GM18511 (cell line): ENCODE measurements at regions not wholly inside any gene's neighbourhood (a gene's known extent, or its start where the extent isn't known, plus 50 kb on each side); places are given as distances from the start of the nearest gene placed in this dataset.
A peak's percentile ranks its signal among the peaks of the same experiment; 100 is the strongest.

Experiments used
- ATAC-seq: cut with Tn5 transposase; IDR thresholded peaks from one replicate; pipeline ENCODE4 v1.9.1; 2021; ENCODE audit warnings: mild to moderate bottlenecking, moderate library complexity; ENCODE audit not compliant: unreplicated experiment

- no peak for ATAC-seq
Measured at GRCh38 chr2:151087377-151087776, 174.3 kb downstream of the RBM43 start.

GRCh38 chr2:151085181-151085611 lies 176.5 kb downstream of the RBM43 start:
- ATAC-seq: no peak

GRCh38 chr2:151083856-151084795 lies 177.5 kb downstream of the RBM43 start:
- ATAC-seq: no peak

DNA sequence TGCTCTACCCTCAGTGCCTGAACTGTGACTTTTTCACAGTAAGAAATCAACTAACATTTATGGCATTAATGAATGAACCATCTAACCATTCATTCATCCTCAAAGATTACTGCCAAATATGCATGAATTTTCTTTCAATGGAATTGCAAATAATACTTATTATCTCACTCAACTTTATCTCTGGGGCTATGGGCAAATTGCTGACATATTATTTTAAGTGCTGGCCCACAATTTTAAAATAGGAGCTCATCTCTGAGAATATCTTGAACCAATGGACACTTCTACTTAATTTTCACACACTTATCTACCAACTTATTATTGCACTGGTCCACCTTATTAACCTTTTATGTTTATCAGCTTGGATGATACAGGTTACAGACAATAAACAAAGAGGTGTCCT lies 182.8 kb downstream of the RBM43 start:
- no peak for ATAC-seq

DNA sequence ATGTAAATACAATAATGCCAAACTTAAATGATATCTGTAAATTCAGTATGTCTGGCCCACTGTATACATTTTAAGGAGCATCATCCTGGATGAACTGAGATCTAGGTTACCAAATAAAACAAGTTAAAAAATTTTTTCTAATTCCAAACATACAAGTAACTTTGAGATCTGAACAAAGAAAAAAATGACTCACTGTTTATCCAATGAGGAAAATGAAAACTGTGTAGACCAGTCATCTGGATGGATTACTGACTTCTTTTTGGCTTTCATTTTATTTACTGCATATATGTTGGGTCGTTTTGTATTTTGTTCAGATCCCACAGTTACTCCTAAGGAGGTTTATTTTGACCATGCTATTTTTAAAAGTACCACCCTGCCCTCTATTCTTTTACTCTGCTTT lies 189.8 kb downstream of the RBM43 start:
- ATAC-seq: no peak

- no peak for ATAC-seq
Measured at GRCh38 chr2:151071382-151071781, 190.3 kb downstream of the RBM43 start.

DNA sequence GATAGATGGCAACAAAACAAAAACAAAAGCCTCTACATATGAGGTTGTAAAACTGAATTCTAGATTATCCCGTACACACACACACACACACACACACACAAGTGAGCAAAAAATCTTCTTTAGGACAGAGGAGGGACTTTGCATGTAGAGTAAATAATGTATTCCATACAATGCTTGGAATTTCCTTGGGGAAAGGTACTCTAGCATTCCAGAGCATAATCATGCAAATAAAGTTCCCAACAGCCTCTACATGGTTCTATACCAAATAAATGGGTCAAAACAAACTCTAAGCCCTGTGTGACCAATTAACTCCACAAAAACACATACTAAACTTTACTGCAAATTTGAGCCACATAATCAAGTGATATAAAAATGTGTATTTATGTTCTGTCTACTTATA lies 191.4 kb downstream of the RBM43 start:
- no peak for ATAC-seq

DNA sequence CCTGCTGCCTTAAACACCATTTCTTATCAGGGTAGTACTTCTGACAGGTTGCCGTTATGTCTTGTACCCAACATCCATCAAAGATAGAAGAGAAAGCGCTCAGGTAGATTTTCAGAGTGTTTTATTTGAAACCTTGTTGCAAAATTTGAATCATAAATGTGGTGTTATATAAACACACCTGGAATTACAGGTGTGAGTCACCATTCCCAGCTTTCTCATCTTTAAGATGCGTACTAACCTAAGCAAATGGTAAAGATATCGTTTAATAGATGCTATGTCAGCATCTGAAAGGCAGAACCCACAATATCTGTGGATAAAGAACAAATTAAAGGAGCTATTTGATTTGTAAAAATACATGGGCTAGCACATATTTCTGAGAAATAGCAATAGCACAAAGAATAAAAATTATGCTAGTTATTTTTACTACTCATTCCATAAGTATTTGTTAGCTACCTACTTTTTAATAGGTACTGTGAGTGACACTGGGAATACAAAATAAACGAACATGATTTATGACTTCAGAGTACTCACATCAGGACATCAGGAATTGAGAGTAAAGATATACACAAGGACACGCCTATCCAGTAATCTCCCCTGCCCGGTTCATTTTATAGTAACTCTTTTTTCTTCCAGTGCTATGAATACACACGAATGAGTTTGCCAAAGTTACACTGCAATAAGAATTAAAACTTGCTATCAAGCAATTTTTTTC lies 193.8 kb downstream of the RBM43 start:
- ATAC-seq: no peak

DNA sequence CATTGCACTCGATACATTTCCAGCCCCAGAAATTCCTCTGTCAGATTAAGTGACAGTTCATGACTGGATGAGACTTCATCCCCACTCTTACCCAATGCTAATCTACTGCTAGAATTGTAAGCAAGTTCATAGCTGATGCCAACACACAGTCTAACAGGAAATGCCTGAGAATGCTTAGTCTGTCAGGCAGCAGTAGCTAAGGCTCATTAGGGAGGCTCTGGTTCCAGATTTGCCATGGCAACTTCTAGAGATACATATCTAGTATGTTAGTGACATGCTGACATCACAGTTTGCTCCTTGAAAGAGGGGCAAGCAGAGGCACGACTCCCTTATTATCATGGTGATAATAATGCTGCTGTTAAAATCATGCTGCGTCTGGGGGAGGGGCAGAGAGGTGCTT lies 198.4 kb downstream of the RBM43 start:
- ATAC-seq: no peak

GRCh38 chr2:151060287-151060686 lies 201.4 kb downstream of the RBM43 start:
- no peak for ATAC-seq

GRCh38 chr2:151056870-151057269 lies 204.8 kb downstream of the RBM43 start:
- no peak for ATAC-seq

GRCh38 chr2:151053661-151053990 lies 208.0 kb downstream of the RBM43 start:
- no peak for ATAC-seq

DNA sequence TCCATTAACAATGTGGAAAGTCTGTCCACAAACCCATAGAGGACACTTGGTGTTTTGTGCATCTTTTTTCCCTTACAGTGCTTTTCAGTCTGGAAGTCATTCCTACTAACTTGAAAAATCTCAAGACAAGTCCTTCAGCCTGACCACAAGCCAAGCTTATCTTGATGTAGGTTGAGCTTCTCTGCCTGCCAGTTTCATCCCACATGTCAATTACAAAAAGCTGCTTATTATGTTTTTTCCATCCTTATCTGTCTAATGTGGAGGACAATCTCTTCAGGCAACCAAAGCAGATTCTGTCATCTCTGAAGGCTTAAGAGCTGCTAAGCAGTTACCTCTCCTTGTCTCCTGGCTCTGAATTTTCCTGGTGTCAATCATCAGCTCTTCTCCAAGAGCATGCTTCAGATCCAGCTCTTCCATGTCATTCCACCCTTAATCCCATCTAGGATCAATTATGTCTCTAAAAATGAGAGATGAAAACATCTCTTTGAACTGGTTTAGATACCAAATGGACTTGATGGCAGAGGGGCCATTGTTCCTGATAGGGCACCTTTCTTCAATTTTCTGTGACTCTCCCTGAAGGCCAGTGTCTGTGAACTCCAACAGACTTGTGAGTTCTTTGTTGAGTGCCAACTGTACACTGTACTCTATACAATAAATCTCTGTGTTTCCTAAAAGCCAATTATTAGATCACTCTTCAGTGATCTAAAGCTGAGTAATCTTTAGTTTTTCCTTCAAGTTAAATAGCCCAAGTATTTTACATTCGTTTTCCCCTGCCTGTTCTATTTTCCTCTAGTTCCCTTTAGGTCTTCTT lies 208.6 kb downstream of the RBM43 start:
- ATAC-seq: no peak

- ATAC-seq: peak; percentile 92
Measured at GRCh38 chr2:151051574-151052220, 210.0 kb downstream of the RBM43 start.

DNA sequence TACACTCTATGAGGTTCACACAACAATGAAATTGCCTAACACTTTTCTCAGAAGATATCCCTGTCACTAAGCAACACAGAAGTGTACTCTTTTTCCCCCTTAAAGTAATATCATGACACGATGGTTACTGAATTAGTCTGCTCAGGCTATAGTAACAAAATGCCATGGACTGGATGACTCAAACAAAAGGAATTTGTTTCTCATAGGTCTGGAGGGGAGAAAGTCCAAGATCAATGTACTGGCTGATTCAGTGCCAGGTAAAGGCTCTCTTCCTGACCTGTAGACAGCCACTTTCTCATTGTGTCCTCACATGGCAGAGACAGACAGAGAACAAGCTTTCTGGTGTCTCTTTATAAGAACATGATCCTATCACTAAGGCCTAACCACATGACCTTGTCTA lies 211.9 kb downstream of the RBM43 start:
- no peak for ATAC-seq

DNA sequence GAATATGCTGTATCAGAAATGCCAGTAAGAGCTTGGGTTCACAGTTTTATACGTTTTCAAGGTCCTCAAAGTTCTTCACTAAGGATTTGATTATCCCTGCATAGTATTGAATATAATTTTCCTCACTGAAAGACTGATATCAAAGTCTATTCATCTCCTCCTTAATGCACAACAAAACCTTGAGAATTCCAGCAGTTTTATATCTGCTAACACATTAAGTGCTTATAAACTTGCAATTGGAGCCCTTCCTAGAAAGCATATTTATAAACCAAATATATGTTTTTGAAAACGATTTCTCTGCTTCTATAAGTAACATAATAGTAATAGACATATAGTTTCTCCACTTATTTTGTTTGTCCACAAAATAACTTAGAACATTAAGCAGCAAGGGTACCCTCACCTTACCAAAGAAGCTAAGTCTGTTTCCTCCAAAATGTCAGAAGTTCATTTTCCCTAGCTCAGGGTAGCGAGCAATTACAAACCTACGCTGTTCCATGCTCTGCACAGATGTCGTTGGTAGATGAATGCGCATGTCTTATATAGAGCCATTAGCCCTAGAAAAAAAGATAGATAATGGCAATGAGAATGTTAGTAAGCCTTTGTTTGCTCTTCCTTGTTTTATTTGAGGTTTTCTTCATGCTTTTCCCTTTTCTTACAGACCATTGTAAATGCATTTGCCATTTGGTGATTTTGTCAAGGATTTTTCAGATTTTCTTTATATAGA lies 213.2 kb downstream of the RBM43 start:
- no peak for ATAC-seq

- no peak for ATAC-seq
Measured at GRCh38 chr2:151043484-151043883, 218.2 kb downstream of the RBM43 start.

DNA sequence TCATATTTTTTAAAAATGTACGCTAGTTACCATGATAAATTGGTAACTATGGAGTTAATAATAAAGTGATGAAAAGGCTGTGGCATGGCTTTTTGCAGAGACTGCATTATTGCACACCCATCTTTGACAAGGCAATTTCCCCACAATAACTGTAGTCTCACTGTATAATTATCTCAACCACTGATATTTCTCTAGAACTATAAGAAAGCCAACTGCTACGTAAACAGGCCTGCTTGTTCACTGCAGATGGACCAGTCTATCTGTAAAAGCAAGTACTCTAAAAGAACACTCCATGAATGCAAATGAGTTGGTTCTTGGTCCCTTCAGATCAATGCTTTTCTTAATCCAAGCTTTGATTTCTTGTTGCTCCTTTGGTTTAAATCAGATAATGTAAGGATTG lies 218.7 kb downstream of the RBM43 start:
- no peak for ATAC-seq

DNA sequence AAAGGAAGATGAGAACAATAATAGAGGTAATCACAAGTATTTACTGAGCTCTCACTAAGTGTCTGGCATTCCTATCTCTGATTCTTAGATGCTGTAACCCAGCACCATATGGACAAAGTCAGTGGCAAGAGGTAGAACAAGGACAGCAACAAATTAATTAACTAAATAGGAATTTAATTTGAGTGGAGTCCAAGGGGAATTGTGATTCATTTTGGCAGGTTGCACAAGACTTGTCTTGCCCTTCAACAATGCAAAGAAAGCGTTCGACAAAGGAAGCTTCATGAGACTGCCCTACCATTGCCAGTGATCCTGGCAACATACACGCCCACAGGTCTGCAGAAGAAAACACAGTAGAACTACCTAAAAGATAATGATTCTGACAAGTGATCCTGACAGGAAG lies 221.6 kb downstream of the RBM43 start:
- no peak for ATAC-seq

- ATAC-seq: no peak
Measured at GRCh38 chr2:151038516-151038915, 223.1 kb downstream of the RBM43 start.
